WERI-Rb-1 (cell line): ENCODE measurements at regions not wholly inside any gene's neighbourhood (a gene's known extent, or its start where the extent isn't known, plus 50 kb on each side); places are given as distances from the start of the nearest gene placed in this dataset.

Source experiments
- DNase-seq: peaks from one replicate; pipeline ENCODE4 v3.0.0-alpha.2; 2020
- H3K27ac ChIP-seq: fragments of 250-450 bp; sonication (Bioruptor Pico); 2 replicates; pipeline ENCODE4 v1.5.1; 2020; ENCODE audit warnings: mild to moderate bottlenecking, moderate library complexity
- H3K27me3 ChIP-seq: fragments of 250-450 bp; sonication (Bioruptor Pico); 2 replicates; pipeline ENCODE4 v1.5.1; 2021; ENCODE audit warnings: mild to moderate bottlenecking, low read depth, moderate library complexity; ENCODE audit not compliant: insufficient read depth, severe bottlenecking
- H3K36me3 ChIP-seq: fragments of 250-450 bp; sonication (Bioruptor Pico); 2 replicates; pipeline ENCODE4 v1.5.1; 2020; ENCODE audit warnings: mild to moderate bottlenecking, moderate library complexity
- H3K4me3 ChIP-seq: 2 replicates; pipeline ENCODE4 v1.5.1; 2011; ENCODE audit warnings: low read depth, mild to moderate bottlenecking, control low read depth, low read length
- H3K9me3 ChIP-seq: fragments of 250-450 bp; sonication (Bioruptor Pico); 2 replicates; pipeline ENCODE4 v1.5.1; 2021; ENCODE audit warnings: mild to moderate bottlenecking, moderate library complexity; ENCODE audit not compliant: severe bottlenecking
- CTCF ChIP-seq: IDR thresholded peaks from 2 replicates; pipeline ENCODE4 v1.5.1; 2011; ENCODE audit warnings: low read depth, mild to moderate bottlenecking, control low read depth, inconsistent platforms, low read length

GRCh38 chr4:117821834-117822233 lies 212.5 kb upstream of the NDST3 start:
- Histone ChIP-seq H3K27me3 (no peaks in the 10 kb centered on the region), H3K4me3 (no peak overlapping the region), H3K36me3 (no peaks in the 10 kb centered on the region), H3K9me3 (no peaks in the 10 kb centered on the region), H3K27ac (no peak overlapping the region)
- DNase-seq: no peak
- no peak for TF ChIP-seq CTCF

GRCh38 chr4:117823388-117823787 lies 210.9 kb upstream of the NDST3 start:
- Histone ChIP-seq H3K36me3 (no peaks in the 10 kb centered on the region), H3K27me3 (no peaks in the 10 kb centered on the region), H3K9me3 (no peaks in the 10 kb centered on the region), H3K4me3 (no peak overlapping the region), H3K27ac (no peak overlapping the region)
- no peak for DNase-seq
- TF ChIP-seq CTCF: no peak

GRCh38 chr4:117825600-117825999 lies 208.7 kb upstream of the NDST3 start:
- Histone ChIP-seq H3K27me3 (no peaks in the 10 kb centered on the region), H3K4me3 (no peak overlapping the region), H3K27ac (no peak overlapping the region), H3K9me3 (no peaks in the 10 kb centered on the region), H3K36me3 (no peaks in the 10 kb centered on the region)
- TF ChIP-seq CTCF: no peak
- DNase-seq: no peak

DNA sequence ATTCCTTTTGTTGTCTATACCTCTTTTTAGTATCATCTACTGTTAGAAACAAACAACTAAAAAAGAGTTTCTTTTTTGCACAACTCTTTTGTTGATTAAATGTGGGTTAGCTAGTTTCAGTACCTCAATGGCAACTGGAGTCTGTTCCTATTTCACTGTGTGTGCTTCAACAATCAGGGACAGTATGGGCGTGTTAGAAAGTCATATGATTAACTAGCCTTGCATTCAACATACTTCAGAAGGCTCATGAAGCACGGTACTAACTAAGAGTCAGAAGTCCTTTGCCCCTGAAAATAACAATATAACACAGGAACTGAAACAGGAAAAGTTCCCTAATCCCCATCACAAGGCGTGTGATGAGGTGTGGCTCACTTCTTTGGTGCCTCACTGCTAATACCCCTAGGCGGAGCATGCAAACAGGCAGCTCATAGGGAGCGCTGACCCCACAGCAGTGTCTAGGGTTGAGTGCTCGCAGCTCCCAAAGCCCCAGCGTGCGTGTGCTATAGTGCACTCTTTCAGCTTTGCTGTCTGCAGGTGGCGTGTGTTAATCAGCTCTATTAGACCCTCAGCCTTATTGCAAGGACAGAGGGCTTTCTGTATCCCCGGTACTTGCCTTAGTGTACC lies 203.1 kb upstream of the NDST3 start:
- no peaks in the 10 kb centered on the region for H3K27me3 ChIP-seq
- no peak for TF ChIP-seq CTCF
- DNase-seq: no peak
- no peak overlapping the region for H3K27ac ChIP-seq
- H3K9me3 ChIP-seq: no peaks in the 10 kb centered on the region
- no peaks in the 10 kb centered on the region for H3K36me3 ChIP-seq
- H3K4me3 ChIP-seq: no peak overlapping the region

GRCh38 chr4:117835566-117835965 lies 198.7 kb upstream of the NDST3 start:
- Histone ChIP-seq H3K27me3 (no peaks in the 10 kb centered on the region), H3K4me3 (no peak overlapping the region), H3K27ac (no peak overlapping the region), H3K9me3 (no peaks in the 10 kb centered on the region), H3K36me3 (no peaks in the 10 kb centered on the region)
- TF ChIP-seq CTCF: no peak
- DNase-seq: no peak

DNA sequence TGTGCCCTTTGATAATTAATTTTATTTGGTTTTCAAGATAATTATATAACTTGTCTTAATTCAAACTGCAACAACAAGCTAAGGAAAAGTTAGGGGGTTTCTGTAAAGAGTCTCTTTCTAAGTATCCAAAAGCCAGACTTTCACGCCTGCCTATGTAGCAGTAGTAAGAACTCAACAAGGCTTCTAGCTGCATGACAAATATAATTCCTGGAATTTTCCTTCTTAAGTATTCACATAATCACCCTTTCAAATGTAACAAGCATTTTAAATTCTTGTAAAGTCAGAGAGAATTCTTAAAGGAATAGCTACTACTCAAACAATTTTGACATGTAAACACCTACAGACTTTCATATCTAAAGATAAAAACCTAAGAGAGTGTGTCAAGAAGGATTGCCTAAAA lies 189.7 kb upstream of the NDST3 start:
- no peaks in the 10 kb centered on the region for H3K36me3 ChIP-seq
- DNase-seq: no peak
- H3K27me3 ChIP-seq: no peaks in the 10 kb centered on the region
- no peaks in the 10 kb centered on the region for H3K9me3 ChIP-seq
- TF ChIP-seq CTCF: no peak
- no peak overlapping the region for H3K27ac ChIP-seq
- H3K4me3 ChIP-seq: no peak overlapping the region
